ENCODE measurements at regions not wholly inside any gene's neighbourhood (a gene's known extent, or its start where the extent isn't known, plus 50 kb on each side); places are given as distances from the start of the nearest gene placed in this dataset.

DNA sequence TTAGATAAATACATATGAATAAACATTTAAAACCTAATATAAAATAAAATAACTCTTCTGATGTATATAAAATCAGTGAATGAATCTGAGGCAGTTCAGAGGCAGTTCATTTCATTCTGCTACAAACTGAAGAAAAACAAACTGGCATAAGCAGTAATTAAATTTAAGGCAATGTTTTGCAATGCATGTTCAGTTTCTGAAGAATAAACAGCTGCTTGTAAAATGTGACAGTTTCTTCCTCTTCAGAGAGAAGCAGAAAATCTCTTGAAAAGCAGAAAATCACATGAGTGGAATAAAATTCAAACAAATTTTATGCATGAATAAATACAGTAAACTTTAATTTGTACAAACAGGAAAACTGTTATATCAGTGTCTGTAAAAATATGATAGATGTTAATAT, 643.7 kb downstream of the KCNT2 start:
- TF ChIP-seq CTCF (IDR thresholded peaks at IDR 0.05) (no peak), MAX (IDR thresholded peaks at IDR 0.05) (no peak), RARB (CRISPR knock-in tag; IDR thresholded peaks at IDR 0.05) (no peak), EHMT2 (IDR thresholded peaks at IDR 0.05; ENCODE audit: low read depth) (no peak), POLR2A (IDR thresholded peaks at IDR 0.05; ENCODE audit: low read length) (no peak), RAD21 (conservative IDR thresholded peaks at IDR 0.05 in 1 of 2, IDR thresholded peaks at IDR 0.05 in 1 of 2) (no peak), EP300 (IDR thresholded peaks at IDR 0.05) (no peak), ZFP36 (IDR thresholded peaks at IDR 0.05; ENCODE audit: borderline replicate concordance, partially characterized antibody) (no peak), CHD2 (IDR thresholded peaks at IDR 0.05; ENCODE audit: low read length, partially characterized antibody) (no peak), MYC (IDR thresholded peaks at IDR 0.05; ENCODE audit: borderline replicate concordance, low read length) (no peak), NFE2L2 (conservative IDR thresholded peaks at IDR 0.05; ENCODE audit: low read length) (no peak)

Data from A549 (cell line).